Stomach (tissue), 8 donors: ENCODE measurements at regions not wholly inside any gene's neighbourhood (a gene's known extent, or its start where the extent isn't known, plus 50 kb on each side); places are given as distances from the start of the nearest gene placed in this dataset.

ENCODE experiments used
- DNase-seq, 2 donors: peaks; one replicate each; pipeline versions ENCODE4 v3.0.0 to v3.0.0-alpha.2; 2013 to 2019
- H3K27ac ChIP-seq, 5 donors: fragments of 200-600 bp in 4 of 5; sonication (generic) in 4 of 5; one replicate each; pipeline ENCODE4 v1.5.1; 2013 to 2019; ENCODE audit warnings: mild to moderate bottlenecking in 1 of 5, moderate library complexity in 1 of 5
- H3K27me3 ChIP-seq, 3 donors: fragments of 200-600 bp; sonication (generic); one replicate each; pipeline ENCODE4 v1.5.1; 2017 to 2019; ENCODE audit warnings: mixed run types in 1 of 3
- H3K36me3 ChIP-seq, 4 donors: fragments of 200-600 bp; sonication (generic); 1 replicate in 3 of 4; 2 replicates in 1 of 4; pipeline ENCODE4 v1.5.1; 2016 to 2019
- H3K4me1 ChIP-seq, 4 donors: fragments of 200-600 bp; sonication (generic); one replicate each; pipeline ENCODE4 v1.5.1; 2016 to 2019
- H3K4me3 ChIP-seq, 4 donors: fragments of 200-600 bp; sonication (generic) in 3 of 4; one replicate each; pipeline ENCODE4 v1.5.1; 2016 to 2019; ENCODE audit warnings: mild to moderate bottlenecking in 1 of 4
- H3K9me3 ChIP-seq, 4 donors: fragments of 200-600 bp; sonication (generic); one replicate each; pipeline ENCODE4 v1.5.1; 2016 to 2019
- EP300 ChIP-seq: sonication (generic); formaldehyde crosslinking; IDR thresholded peaks from one replicate; pipeline ENCODE4 v1.6.1; 2017; ENCODE audit warnings: antibody characterized with exemption
- POLR2A ChIP-seq, 4 donors: fragments of 450-650 bp; IDR thresholded peaks; one replicate each; pipeline ENCODE4 v1.6.1; 2016; ENCODE audit warnings: antibody characterized with exemption in 4 of 4, control low read depth in 2 of 4, mild to moderate bottlenecking in 1 of 4, moderate library complexity in 1 of 4
- POLR2AphosphoS5 ChIP-seq, 3 donors: sonication (generic); formaldehyde crosslinking; IDR thresholded peaks; one replicate each; pipeline ENCODE4 v1.6.1; 2016; ENCODE audit warnings: antibody characterized with exemption in 3 of 3
- WGBS, 5 donors: extraction: QIAGEN DNeasy Blood & Tissue Kit in 3 of 5; methylation state at CpG; one replicate each; pipeline versions ENCODE4 v1.1.5 to v1.1.7; 2013 to 2018; 5-methylcytosine and 5-hydroxymethylcytosine counted together
- intact Hi-C: fragments of 100-400 bp; cut with DNase I; formaldehyde crosslinking; loops from one replicate; pipeline ENCODE4 v1.15.1; 2023; ENCODE audit warnings: low total_unique reads
- TF ChIP-seq, protein P1 (sequence below), 7 experiments: fragments of 450-650 bp in 4 of 7; fragments of 200-600 bp in 3 of 7; sonication (generic) in 3 of 7; IDR thresholded peaks; one replicate each; pipeline ENCODE4 v1.5.1; 2016 to 2019; ENCODE audit warnings: antibody characterized with exemption in 7 of 7, control low read depth in 2 of 7, mild to moderate bottlenecking in 1 of 7
- donor health status: healthy with polysubstance abuse.
- donor health status: Bipolar disorder and iron deficiency.
- donor health status: healthy.

GRCh38 chr2:136295168-136295567, 177.2 kb upstream of the CXCR4 start:
- no peaks in the 10 kb centered on the region for H3K36me3 ChIP-seq
- no peak for DNase-seq
- intact Hi-C loops = no loop called here
- H3K4me3 ChIP-seq = no peak overlapping the region
- no peaks in the 10 kb centered on the region for H3K4me1 ChIP-seq
- H3K27ac ChIP-seq = no peak overlapping the region
- peaks cover 0 to 4% (median 0%) of the 10 kb centered on the region in 4 donors for H3K9me3 ChIP-seq
- TF ChIP-seq POLR2AphosphoS5 (IDR thresholded peaks at IDR 0.05) = no peak
- TF ChIP-seq, protein P1, sequence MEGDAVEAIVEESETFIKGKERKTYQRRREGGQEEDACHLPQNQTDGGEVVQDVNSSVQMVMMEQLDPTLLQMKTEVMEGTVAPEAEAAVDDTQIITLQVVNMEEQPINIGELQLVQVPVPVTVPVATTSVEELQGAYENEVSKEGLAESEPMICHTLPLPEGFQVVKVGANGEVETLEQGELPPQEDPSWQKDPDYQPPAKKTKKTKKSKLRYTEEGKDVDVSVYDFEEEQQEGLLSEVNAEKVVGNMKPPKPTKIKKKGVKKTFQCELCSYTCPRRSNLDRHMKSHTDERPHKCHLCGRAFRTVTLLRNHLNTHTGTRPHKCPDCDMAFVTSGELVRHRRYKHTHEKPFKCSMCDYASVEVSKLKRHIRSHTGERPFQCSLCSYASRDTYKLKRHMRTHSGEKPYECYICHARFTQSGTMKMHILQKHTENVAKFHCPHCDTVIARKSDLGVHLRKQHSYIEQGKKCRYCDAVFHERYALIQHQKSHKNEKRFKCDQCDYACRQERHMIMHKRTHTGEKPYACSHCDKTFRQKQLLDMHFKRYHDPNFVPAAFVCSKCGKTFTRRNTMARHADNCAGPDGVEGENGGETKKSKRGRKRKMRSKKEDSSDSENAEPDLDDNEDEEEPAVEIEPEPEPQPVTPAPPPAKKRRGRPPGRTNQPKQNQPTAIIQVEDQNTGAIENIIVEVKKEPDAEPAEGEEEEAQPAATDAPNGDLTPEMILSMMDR (IDR thresholded peaks at IDR 0.05) = no peak
- no peak for TF ChIP-seq EP300
- TF ChIP-seq POLR2A (IDR thresholded peaks at IDR 0.05) = no peak
- H3K27me3 ChIP-seq = no peaks in the 10 kb centered on the region
- 81 to 94% (median 82%) methylated on average over 1 of the region's 1 CpG for WGBS, 5 donors

DNA sequence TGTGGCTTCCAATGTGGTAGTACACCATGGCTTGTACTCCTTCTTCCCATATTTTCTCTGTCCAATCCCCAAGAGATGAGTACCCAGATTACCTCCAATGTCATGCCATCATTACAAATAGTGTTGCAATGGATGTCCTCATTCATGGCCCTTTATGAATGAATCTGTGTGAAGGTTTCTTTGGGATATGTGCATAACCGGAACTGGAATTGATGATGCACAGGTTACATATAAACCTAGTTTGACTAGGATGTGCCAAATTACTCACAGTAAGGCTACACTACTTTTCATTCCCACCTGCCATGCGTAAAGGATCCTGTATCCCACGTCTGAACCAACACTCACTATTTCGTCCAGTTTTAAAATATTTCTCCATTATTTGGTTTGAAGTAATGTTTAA, 173.9 kb upstream of the CXCR4 start:
- H3K27me3 ChIP-seq = no peaks in the 10 kb centered on the region
- WGBS, 5 donors = 89 to 95% (median 92%) methylated on average over 4 of the region's 4 CpGs
- intact Hi-C loops = no loop called here
- no peak overlapping the region for H3K4me3 ChIP-seq
- no peaks in the 10 kb centered on the region for H3K4me1 ChIP-seq
- H3K9me3 ChIP-seq = peaks cover 0 to 4% (median 0%) of the 10 kb centered on the region in 4 donors
- no peak overlapping the region for H3K27ac ChIP-seq
- TF ChIP-seq EP300 (no peak), POLR2AphosphoS5 (IDR thresholded peaks at IDR 0.05) (no peak), POLR2A (IDR thresholded peaks at IDR 0.05) (no peak)
- TF ChIP-seq, protein P1 (IDR thresholded peaks at IDR 0.05) = no peak
- no peaks in the 10 kb centered on the region for H3K36me3 ChIP-seq
- no peak for DNase-seq

DNA sequence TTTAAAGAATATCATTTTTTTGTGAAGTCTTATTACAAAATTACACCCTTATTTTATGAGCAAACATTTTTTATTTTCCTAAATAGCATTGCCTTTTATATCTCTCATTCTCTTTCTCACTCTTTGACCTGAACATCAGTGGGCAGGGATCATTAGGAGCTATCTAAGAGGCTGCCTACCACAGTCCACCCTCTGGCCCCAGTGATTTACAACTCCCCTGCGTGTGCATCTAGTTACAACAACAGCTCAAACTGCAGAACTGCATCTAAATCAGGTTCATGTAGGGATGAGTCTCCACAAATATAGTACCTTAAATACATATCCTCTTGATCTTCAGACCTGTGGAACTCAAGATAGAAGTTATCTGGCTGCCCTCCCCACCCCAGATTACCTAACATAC, 172.4 kb upstream of the CXCR4 start:
- no peaks in the 10 kb centered on the region for H3K4me1 ChIP-seq
- H3K4me3 ChIP-seq = no peak overlapping the region
- no peak overlapping the region for H3K27ac ChIP-seq
- no peak for TF ChIP-seq POLR2AphosphoS5 (IDR thresholded peaks at IDR 0.05)
- TF ChIP-seq, protein P1 (IDR thresholded peaks at IDR 0.05) = no peak
- no peak for TF ChIP-seq POLR2A (IDR thresholded peaks at IDR 0.05)
- no peak for TF ChIP-seq EP300
- H3K27me3 ChIP-seq = no peaks in the 10 kb centered on the region
- 76 to 93% (median 83%) methylated on average over 1 of the region's 1 CpG for WGBS, 5 donors
- intact Hi-C loops = no loop called here
- H3K9me3 ChIP-seq = peaks cover 0 to 4% (median 0%) of the 10 kb centered on the region in 4 donors
- H3K36me3 ChIP-seq = no peaks in the 10 kb centered on the region
- DNase-seq = no peak

- no peak for DNase-seq
- no peaks in the 10 kb centered on the region for H3K36me3 ChIP-seq
- H3K4me3 ChIP-seq = no peak overlapping the region
- intact Hi-C loops = no loop called here
- no peak overlapping the region for H3K27ac ChIP-seq
- no peaks in the 10 kb centered on the region for H3K4me1 ChIP-seq
- WGBS, 5 donors = 85 to 96% (median 91%) methylated on average over 6 of the region's 6 CpGs
- peaks cover 0 to 4% (median 0%) of the 10 kb centered on the region in 4 donors for H3K9me3 ChIP-seq
- TF ChIP-seq POLR2A (IDR thresholded peaks at IDR 0.05) (no peak), POLR2AphosphoS5 (IDR thresholded peaks at IDR 0.05) (no peak), EP300 (no peak)
- TF ChIP-seq, protein P1 (IDR thresholded peaks at IDR 0.05) = no peak
- no peaks in the 10 kb centered on the region for H3K27me3 ChIP-seq
Observed at GRCh38 chr2:136288249-136288648, 170.3 kb upstream of the CXCR4 start.
